Thymus (tissue), 11 donors: ENCODE measurements at regions not wholly inside any gene's neighbourhood (a gene's known extent, or its start where the extent isn't known, plus 50 kb on each side); places are given as distances from the start of the nearest gene placed in this dataset.
A peak's percentile ranks its signal among the peaks of the same experiment; 100 is the strongest.
"Not testable (repeated sequence)": the region's sequence is repeated elsewhere in the genome, so short reads cannot be mapped to it uniquely, and the experiment has no call there.

ENCODE experiments used
- DNase-seq, 9 donors: peaks; one replicate each; pipeline ENCODE4 v3.0.0-alpha.2; 2013; ENCODE audit warnings: low spot score in 9 of 9, low read depth in 6 of 9, missing footprints in 1 of 9
- H3K27ac ChIP-seq, 2 donors: one replicate each; pipeline ENCODE4 v1.5.1; 2013; ENCODE audit warnings: control low read depth in 1 of 2, low read depth in 1 of 2, low read length in 1 of 2, mild to moderate bottlenecking in 1 of 2, moderate library complexity in 1 of 2
- H3K27me3 ChIP-seq, 2 donors: one replicate each; pipeline ENCODE4 v1.5.1; 2013; ENCODE audit warnings: low read length in 1 of 2; ENCODE audit not compliant: control insufficient read depth in 2 of 2, insufficient read depth in 1 of 2
- H3K36me3 ChIP-seq, 2 donors: one replicate each; pipeline ENCODE4 v1.5.1; 2013; ENCODE audit warnings: low read length in 1 of 2, mild to moderate bottlenecking in 1 of 2, moderate library complexity in 1 of 2; ENCODE audit not compliant: control insufficient read depth in 2 of 2, insufficient read depth in 2 of 2
- H3K4me1 ChIP-seq, 2 donors: one replicate each; pipeline ENCODE4 v1.5.1; 2013; ENCODE audit warnings: low read length in 2 of 2; ENCODE audit not compliant: control insufficient read depth in 2 of 2, insufficient read depth in 2 of 2
- H3K4me3 ChIP-seq, 2 donors: one replicate each; pipeline ENCODE4 v1.5.1; 2013; ENCODE audit warnings: low read length in 2 of 2, control low read depth in 1 of 2, mild to moderate bottlenecking in 1 of 2
- H3K9me3 ChIP-seq, 2 donors: one replicate each; pipeline ENCODE4 v1.5.1; 2013; ENCODE audit warnings: low read length in 1 of 2, mild to moderate bottlenecking in 1 of 2; ENCODE audit not compliant: control insufficient read depth in 2 of 2, insufficient read depth in 1 of 2
- WGBS: extraction: QIAGEN DNeasy Blood & Tissue Kit; methylation state at CpG from one replicate; pipeline ENCODE4 v1.1.7; 2013; 5-methylcytosine and 5-hydroxymethylcytosine counted together
- donor health status: healthy.

- no peak for DNase-seq
Measured at GRCh38 chr17:54194268-54194667, 371.5 kb downstream of the KIF2B start.

DNA sequence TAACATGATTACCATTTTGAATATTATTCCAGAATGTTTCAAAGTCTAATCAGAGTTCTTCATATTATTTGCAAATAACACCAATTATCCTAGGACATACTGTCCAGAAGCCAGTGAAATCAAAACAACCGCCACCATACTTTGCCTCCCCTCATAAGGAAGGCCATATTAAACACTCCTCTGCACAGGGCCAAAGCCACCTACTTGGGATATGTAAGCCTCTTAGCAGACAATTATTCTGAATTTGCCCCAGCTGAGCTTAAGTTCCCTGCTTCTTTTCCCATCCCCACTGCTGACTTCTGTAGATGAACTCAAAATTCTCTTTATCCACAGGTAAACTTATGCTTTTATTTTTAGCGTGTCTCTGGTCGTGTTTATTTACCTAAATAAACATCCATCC lies 374.0 kb downstream of the KIF2B start:
- Histone ChIP-seq H3K27ac (no peak overlapping the region), H3K4me1 (peaks cover 0 to 3% of the 10 kb centered on the region in 2 donors), H3K27me3 (no peaks in the 10 kb centered on the region), H3K9me3 (no peaks in the 10 kb centered on the region), H3K4me3 (no peak overlapping the region), H3K36me3 (no peaks in the 10 kb centered on the region)
- DNase-seq = no peak
- WGBS = 96% methylated on average over 3 of the region's 3 CpGs

More at GRCh38 chr17:54194268-54194667, 371.5 kb downstream of the KIF2B start:
- H3K4me1 ChIP-seq = peaks cover 0 to 3% of the 10 kb centered on the region in 2 donors
- H3K27ac ChIP-seq = peak overlapping the region in 1 of 2 donors; percentile 73
- H3K36me3 ChIP-seq = no peaks in the 10 kb centered on the region
- no peaks in the 10 kb centered on the region for H3K27me3 ChIP-seq
- WGBS = 70% methylated on average over 1 of the region's 1 CpG
- no peak overlapping the region for H3K4me3 ChIP-seq
- no peaks in the 10 kb centered on the region for H3K9me3 ChIP-seq

GRCh38 chr17:54201380-54201779 lies 378.7 kb downstream of the KIF2B start:
- not testable (repeated sequence) for H3K27me3 ChIP-seq, DNase-seq, H3K36me3 ChIP-seq, H3K4me1 ChIP-seq, H3K4me3 ChIP-seq, H3K9me3 ChIP-seq, H3K27ac ChIP-seq
- WGBS = no CpG with 5 or more reads among the region's 2 CpGs

DNA sequence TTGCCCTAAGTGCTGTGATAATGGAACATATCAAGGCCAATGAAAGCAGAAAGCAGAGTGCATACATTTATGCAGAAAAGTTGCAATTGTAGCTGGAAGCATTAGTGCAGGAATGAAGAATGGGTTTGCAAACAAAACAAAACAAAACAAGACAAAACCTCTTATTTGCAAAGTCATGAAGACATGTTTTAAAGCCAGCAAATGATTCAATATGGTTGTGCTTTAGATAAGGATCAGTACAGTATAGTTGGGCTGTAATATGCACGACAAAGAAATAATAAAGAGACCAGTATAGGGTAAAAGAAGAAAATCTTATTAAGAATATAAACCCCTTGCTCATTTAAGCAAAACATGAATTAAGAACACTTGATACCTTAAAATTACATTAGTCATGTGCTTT lies 398.1 kb downstream of the KIF2B start:
- H3K9me3 ChIP-seq = no peaks in the 10 kb centered on the region
- no peak overlapping the region for H3K4me3 ChIP-seq
- H3K36me3 ChIP-seq = no peaks in the 10 kb centered on the region
- H3K27me3 ChIP-seq = no peaks in the 10 kb centered on the region
- 82% methylated on average over 1 of the region's 1 CpG for WGBS
- no peak overlapping the region for H3K27ac ChIP-seq
- DNase-seq = no peak
- no peaks in the 10 kb centered on the region for H3K4me1 ChIP-seq

GRCh38 chr17:54221499-54221898 lies 398.8 kb downstream of the KIF2B start:
- no peaks in the 10 kb centered on the region for H3K4me1 ChIP-seq
- no peaks in the 10 kb centered on the region for H3K36me3 ChIP-seq
- DNase-seq = no peak
- H3K9me3 ChIP-seq = no peaks in the 10 kb centered on the region
- H3K4me3 ChIP-seq = no peak overlapping the region
- WGBS = 45% methylated on average over 2 of the region's 2 CpGs
- no peaks in the 10 kb centered on the region for H3K27me3 ChIP-seq
- H3K27ac ChIP-seq = no peak overlapping the region

DNA sequence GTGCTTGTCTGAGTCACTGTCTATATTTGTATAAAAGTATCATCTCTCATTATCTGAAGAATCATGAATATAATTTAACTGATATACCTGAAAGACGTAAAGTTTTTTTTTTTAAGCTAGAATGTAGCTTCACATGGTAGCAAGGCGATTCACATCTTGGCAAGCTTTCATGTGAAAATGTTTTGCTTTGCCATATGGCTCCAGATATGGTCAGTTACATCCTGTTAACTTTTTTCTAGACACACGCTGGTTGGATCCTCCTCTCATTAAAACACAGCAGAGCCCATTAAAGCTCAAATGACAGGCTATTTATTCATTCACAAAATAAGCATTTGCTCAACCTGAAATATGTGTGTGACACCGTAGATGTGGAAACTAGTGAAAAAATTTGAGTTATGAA lies 412.8 kb downstream of the KIF2B start:
- WGBS = 79% methylated on average over 4 of the region's 4 CpGs
- H3K36me3 ChIP-seq = no peaks in the 10 kb centered on the region
- no peak overlapping the region for H3K27ac ChIP-seq
- H3K9me3 ChIP-seq = no peaks in the 10 kb centered on the region
- H3K27me3 ChIP-seq = no peaks in the 10 kb centered on the region
- H3K4me1 ChIP-seq = no peaks in the 10 kb centered on the region
- no peak overlapping the region for H3K4me3 ChIP-seq
- no peak for DNase-seq

DNA sequence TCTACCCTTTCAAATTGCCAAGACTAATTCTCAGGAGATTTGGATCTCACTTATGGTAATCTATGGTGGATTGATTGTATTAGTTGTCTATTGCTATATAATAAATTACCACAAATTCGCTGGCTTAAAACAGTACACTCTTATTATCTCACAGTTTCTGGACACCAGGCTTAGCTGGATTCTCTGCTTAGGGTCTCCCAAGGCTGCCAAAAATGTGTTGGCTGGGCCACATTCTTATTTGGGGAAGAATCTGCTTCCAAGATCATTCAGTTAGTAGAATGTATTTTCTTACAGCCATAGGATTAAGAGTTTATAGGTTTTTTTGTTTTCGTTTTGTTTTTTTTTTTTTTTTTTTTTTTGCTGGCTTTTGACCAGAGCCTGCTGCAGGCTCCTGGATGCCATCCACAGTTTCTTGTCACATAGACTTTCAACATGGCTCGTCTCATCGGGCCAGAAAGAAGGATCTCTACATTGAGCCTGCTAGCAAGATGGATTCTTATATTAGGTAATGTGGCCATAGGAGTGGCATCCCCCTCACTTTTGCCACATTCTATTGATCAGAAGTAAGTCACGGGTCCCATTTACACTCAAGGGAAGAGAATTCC lies 415.3 kb downstream of the KIF2B start:
- no peaks in the 10 kb centered on the region for H3K4me1 ChIP-seq
- no peak for DNase-seq
- no peaks in the 10 kb centered on the region for H3K9me3 ChIP-seq
- 68% methylated on average over 5 of the region's 5 CpGs for WGBS
- H3K27ac ChIP-seq = no peak overlapping the region
- H3K27me3 ChIP-seq = no peaks in the 10 kb centered on the region
- H3K36me3 ChIP-seq = no peaks in the 10 kb centered on the region
- no peak overlapping the region for H3K4me3 ChIP-seq

DNA sequence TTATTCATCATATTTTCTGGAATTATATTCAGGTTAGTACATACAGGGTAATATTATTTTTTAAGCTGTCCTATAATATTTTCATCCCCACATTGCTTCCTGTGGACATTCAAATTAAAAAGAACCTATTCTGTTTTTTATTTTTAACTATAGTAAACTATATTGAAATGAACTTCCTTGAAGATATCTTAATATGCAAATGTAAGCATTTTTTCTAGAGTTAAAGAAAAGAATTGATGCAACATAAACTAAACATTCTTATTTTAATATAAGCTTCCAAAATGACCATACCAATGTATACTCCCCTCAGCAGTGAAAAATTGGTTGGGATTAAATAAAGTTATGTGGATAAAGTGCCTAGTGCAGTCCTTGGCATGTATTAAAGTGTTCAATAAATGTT lies 416.6 kb downstream of the KIF2B start:
- Histone ChIP-seq H3K27me3 (no peaks in the 10 kb centered on the region), H3K4me1 (no peaks in the 10 kb centered on the region), H3K9me3 (no peaks in the 10 kb centered on the region), H3K36me3 (no peaks in the 10 kb centered on the region), H3K4me3 (no peak overlapping the region), H3K27ac (no peak overlapping the region)
- DNase-seq = no peak

GRCh38 chr17:54255696-54256095 lies 433.0 kb downstream of the KIF2B start:
- Histone ChIP-seq H3K36me3 (no peaks in the 10 kb centered on the region), H3K27me3 (no peaks in the 10 kb centered on the region), H3K4me1 (no peaks in the 10 kb centered on the region), H3K9me3 (peaks cover 0 to 11% of the 10 kb centered on the region in 2 donors), H3K4me3 (no peak overlapping the region), H3K27ac (no peak overlapping the region)
- DNase-seq = no peak
- WGBS = 91% methylated on average over 3 of the region's 3 CpGs
